ENCODE measurements at regions not wholly inside any gene's neighbourhood (a gene's known extent, or its start where the extent isn't known, plus 50 kb on each side); places are given as distances from the start of the nearest gene placed in this dataset.

- no peak for FAIRE-seq
Measured at GRCh38 chr1:79693441-79694114, 687.0 kb upstream of the ADGRL4 start.

- no peak for FAIRE-seq
Measured at GRCh38 chr1:79692519-79692918, 686.0 kb upstream of the ADGRL4 start.

GRCh38 chr1:79688932-79689331 lies 682.4 kb upstream of the ADGRL4 start:
- FAIRE-seq, result no peak

- FAIRE-seq, result no peak
Measured at GRCh38 chr1:79683420-79683819, 676.9 kb upstream of the ADGRL4 start.

- FAIRE-seq, result peak; percentile 95
Measured at GRCh38 chr1:79682478-79682877, 675.9 kb upstream of the ADGRL4 start.

GRCh38 chr1:79681382-79681781 lies 674.9 kb upstream of the ADGRL4 start:
- FAIRE-seq, result no peak

- FAIRE-seq, result no peak
Measured at GRCh38 chr1:79679916-79680315, 673.4 kb upstream of the ADGRL4 start.

- no peak for FAIRE-seq
Measured at GRCh38 chr1:79667848-79668696, 661.5 kb upstream of the ADGRL4 start.

- no peak for FAIRE-seq
Measured at GRCh38 chr1:79667166-79667565, 660.6 kb upstream of the ADGRL4 start.

- no peak for FAIRE-seq
Measured at GRCh38 chr1:79663916-79664315, 657.4 kb upstream of the ADGRL4 start.

GRCh38 chr1:79662596-79662995 lies 656.1 kb upstream of the ADGRL4 start:
- no peak for FAIRE-seq

GRCh38 chr1:79660129-79660528 lies 653.6 kb upstream of the ADGRL4 start:
- FAIRE-seq, result no peak

- FAIRE-seq, result no peak
Measured at GRCh38 chr1:79657951-79658658, 651.6 kb upstream of the ADGRL4 start.

- no peak for FAIRE-seq
Measured at GRCh38 chr1:79655876-79656275, 649.3 kb upstream of the ADGRL4 start.

GRCh38 chr1:79652426-79652825 lies 645.9 kb upstream of the ADGRL4 start:
- FAIRE-seq, result no peak

- FAIRE-seq, result no peak
Measured at GRCh38 chr1:79648126-79648525, 641.6 kb upstream of the ADGRL4 start.

- no peak for FAIRE-seq
Measured at GRCh38 chr1:79646880-79647279, 640.4 kb upstream of the ADGRL4 start.

GRCh38 chr1:79638382-79638781 lies 631.9 kb upstream of the ADGRL4 start:
- FAIRE-seq, result no peak

GRCh38 chr1:79633456-79633855 lies 626.9 kb upstream of the ADGRL4 start:
- FAIRE-seq, result no peak

- FAIRE-seq, result no peak
Measured at GRCh38 chr1:79629414-79629813, 622.9 kb upstream of the ADGRL4 start.

GRCh38 chr1:79617777-79618176 lies 611.2 kb upstream of the ADGRL4 start:
- FAIRE-seq, result no peak

GRCh38 chr1:79614762-79615161 lies 608.2 kb upstream of the ADGRL4 start:
- FAIRE-seq, result no peak

GRCh38 chr1:79614106-79614505 lies 607.6 kb upstream of the ADGRL4 start:
- no peak for FAIRE-seq

- no peak for FAIRE-seq
Measured at GRCh38 chr1:79613046-79613445, 606.5 kb upstream of the ADGRL4 start.

All from G401.6 (cell line).